H54 (cell line): ENCODE measurements at regions not wholly inside any gene's neighbourhood (a gene's known extent, or its start where the extent isn't known, plus 50 kb on each side); places are given as distances from the start of the nearest gene placed in this dataset.

Experiments
- DNase-seq: peaks from one replicate; pipeline ENCODE4 v3.0.0; 2011; ENCODE audit warnings: low spot score, mixed read lengths; ENCODE audit not compliant: insufficient read length
- FAIRE-seq: peaks from 3 replicates; lab custom pipeline; 2011; peaks lifted over from hg19 to GRCh38; lab: Jason Lieb, UNC
- POLR2A ChIP-seq: IDR thresholded peaks from 2 replicates; pipeline ENCODE4 v1.6.1; 2011; ENCODE audit warnings: low read depth, mild to moderate bottlenecking, low read length

DNA sequence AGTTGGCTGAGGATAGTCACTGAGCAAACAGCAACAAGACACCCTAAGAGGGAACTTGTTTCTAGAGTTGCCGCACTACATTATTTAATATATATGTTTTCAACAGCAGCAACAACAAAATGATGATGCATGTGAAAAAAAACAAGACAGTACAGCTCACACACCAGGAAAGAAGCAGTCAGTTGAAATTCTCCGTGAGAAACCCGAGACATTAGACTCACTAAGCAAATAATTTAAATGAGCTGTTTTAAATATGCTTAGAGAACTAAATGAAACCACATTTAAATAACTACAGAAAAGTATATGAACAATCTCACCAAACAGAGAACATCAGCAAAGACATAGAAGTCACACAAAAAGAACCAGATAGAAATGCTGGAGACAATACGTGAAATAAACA lies 426.3 kb upstream of the PFKP start:
- FAIRE-seq (no peak), DNase-seq (no peak)
- TF ChIP-seq POLR2A: no peak

- DNase-seq: no peak
- no peak for FAIRE-seq
- TF ChIP-seq POLR2A: no peak
Observed at GRCh38 chr10:2633630-2634029, 433.7 kb upstream of the PFKP start.

DNA sequence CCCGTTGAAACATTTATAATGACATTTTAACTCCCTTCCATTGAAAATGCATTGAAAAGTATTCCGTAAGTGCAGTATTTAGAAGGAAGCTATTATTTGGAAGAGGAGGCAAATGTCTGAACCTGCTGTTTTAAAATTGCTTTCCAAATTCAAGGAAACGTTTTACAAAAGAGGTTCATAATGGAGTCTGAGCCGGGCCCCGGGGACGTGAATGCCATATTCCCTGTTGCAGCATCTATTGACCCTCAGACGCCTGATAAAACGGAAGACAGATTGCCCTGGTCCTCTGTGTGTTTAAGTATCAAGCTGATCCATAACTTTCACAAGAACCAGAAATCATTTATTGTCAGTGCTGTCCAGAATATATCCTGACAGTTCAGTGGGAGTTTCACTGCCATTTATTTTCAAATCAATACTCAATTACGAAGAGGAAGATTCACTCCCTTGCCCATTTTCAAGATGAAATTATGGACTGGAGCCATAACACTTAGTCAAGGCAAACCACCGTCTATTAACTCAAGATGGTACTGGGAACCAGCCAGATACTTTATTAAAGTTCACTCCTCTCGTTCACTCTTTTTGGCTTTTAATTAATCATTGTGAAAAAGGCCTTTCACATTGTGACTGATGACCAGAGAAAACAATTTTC lies 435.7 kb upstream of the PFKP start:
- no peak for TF ChIP-seq POLR2A
- FAIRE-seq (no peak), DNase-seq (no peak)

DNA sequence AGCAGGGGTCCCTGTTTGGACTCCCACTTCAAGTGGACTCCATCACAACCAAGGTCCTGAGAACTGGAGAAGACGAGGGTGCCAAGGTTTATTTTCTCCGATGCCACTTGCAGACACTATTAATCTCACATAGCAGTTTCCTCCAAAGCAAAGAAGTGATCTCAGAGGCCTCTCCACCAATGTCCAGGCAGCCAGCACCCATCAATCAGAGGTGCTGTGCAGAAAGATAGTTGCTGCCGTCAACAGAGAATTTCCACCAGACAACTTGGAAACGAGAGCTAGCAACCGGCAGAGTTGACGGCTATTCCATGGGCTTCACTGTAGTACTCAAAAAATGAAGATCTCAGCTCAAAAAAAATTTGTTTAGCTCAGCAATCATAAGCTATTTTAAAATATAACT lies 438.6 kb upstream of the PFKP start:
- DNase-seq (no peak), FAIRE-seq (no peak)
- no peak for TF ChIP-seq POLR2A

GRCh38 chr10:2627969-2628368 lies 439.4 kb upstream of the PFKP start:
- DNase-seq (no peak), FAIRE-seq (no peak)
- TF ChIP-seq POLR2A: no peak

GRCh38 chr10:2625094-2625493 lies 442.3 kb upstream of the PFKP start:
- no peak for TF ChIP-seq POLR2A
- no peak for DNase-seq
- no peak for FAIRE-seq

GRCh38 chr10:2623675-2624274 lies 443.6 kb upstream of the PFKP start:
- FAIRE-seq: no peak
- TF ChIP-seq POLR2A: no peak

GRCh38 chr10:2620827-2621521 lies 446.4 kb upstream of the PFKP start:
- DNase-seq (no peak), FAIRE-seq (no peak)
- TF ChIP-seq POLR2A: no peak

More at GRCh38 chr10:2623675-2624274, 443.6 kb upstream of the PFKP start:
- no peak for DNase-seq

- no peak for DNase-seq
- no peak for TF ChIP-seq POLR2A
- no peak for FAIRE-seq
Observed at GRCh38 chr10:2619916-2620315, 447.4 kb upstream of the PFKP start.

DNA sequence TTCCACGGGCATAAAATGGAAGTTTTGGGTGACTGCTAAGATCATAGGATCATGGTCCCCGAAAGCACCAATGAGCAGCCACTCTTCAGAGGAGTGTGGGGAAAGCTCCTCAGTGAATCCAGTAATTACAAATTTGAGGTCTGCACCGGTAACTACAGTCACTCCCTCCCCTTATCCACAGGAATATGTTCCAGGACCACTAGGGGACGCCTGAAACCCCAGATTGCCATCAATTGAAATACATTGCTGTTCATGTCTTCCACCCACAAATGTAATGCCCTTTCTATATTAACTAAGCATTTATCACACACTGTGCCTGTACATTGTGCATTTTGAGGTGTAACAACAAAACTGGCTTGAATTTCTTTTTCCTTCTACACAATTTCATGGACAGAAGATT lies 447.9 kb upstream of the PFKP start:
- FAIRE-seq (no peak), DNase-seq (peak; percentile 5)
- TF ChIP-seq POLR2A: no peak

DNA sequence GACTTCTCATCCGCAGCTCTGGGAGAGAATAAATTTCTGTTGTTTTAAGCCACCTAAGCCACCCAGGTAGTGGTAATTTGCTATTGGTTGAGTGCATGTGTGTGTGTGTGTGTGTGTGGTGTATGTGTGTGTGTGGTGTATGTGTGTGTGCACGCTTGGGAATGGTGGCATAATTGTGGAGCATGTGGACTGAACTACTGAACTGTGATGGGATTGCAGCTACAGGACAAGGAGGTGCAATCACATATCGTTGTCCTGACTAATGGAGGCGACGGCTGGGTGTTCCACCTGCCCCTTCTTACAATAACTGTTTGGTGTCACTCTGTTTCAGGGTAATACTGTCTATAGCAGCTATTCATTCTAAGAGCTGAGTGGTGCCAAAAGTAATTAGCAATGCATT lies 448.7 kb upstream of the PFKP start:
- no peak for TF ChIP-seq POLR2A
- DNase-seq (no peak), FAIRE-seq (no peak)

DNA sequence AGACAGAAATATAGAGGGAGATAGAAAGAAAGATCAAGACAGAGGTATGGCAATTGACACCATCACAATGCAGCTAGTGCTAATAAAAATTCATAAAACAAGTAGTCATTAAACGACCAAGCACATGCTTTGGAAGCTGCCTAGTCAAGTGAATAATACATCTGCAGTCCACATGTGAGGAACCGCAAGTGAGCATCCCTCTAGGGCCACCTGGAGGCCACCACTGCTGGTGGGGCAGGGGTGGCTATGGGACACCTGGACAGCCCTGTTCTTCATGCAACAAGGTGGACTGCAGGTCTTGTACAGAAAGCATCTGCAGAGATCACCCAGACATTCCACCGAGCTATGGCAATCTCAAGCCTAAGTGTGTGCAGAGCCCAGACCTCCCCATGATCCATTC lies 451.1 kb upstream of the PFKP start:
- TF ChIP-seq POLR2A: no peak
- DNase-seq (no peak), FAIRE-seq (no peak)

DNA sequence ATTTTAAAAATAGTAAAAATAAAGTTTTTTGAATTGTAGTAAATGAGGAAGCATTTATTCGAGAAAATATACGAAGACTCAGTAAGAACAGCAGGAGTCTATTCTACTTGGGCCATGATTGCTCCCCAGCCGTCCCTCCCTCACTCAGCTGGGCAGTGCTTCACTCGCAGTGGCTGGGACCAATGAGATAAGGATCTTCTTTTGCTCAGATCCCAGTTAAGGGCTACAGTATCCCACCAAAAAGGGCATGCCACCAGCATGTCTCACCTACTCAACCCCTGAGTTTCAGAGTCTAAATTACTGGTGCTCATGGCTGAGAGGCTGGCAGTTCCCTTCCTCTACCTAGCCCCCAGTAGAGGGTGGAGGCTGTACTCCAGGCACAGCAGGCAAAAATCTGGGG lies 455.7 kb upstream of the PFKP start:
- no peak for DNase-seq

GRCh38 chr10:2610946-2611345 lies 456.4 kb upstream of the PFKP start:
- TF ChIP-seq POLR2A: no peak
- FAIRE-seq: no peak
- no peak for DNase-seq

More for the DNA sequence above, 455.7 kb upstream of the PFKP start:
- FAIRE-seq: no peak
- TF ChIP-seq POLR2A: no peak
